K562 (cell line): ENCODE measurements at regions not wholly inside any gene's neighbourhood (a gene's known extent, or its start where the extent isn't known, plus 50 kb on each side); places are given as distances from the start of the nearest gene placed in this dataset.

Experiments used
- ARNT ChIP-seq, 2 experiments: fragments of 450-650 bp; IDR thresholded peaks; 2 replicates each; pipeline ENCODE4 v1.6.1; 2016; ENCODE audit warnings: mild to moderate bottlenecking in 1 of 2
- ETS1 ChIP-seq: conservative IDR thresholded peaks from 2 replicates; pipeline ENCODE4 v1.6.1; 2011; ENCODE audit warnings: low read depth, mild to moderate bottlenecking, low read length; ENCODE audit not compliant: control insufficient read depth
- HNRNPL ChIP-seq: fragments of 200-400 bp; formaldehyde crosslinking; IDR thresholded peaks from 2 replicates; pipeline ENCODE4 v1.6.1; 2017; ENCODE audit warnings: low read depth, mild to moderate bottlenecking, low read length
- KAT2B ChIP-seq: IDR thresholded peaks from one replicate; pipeline ENCODE4 v1.6.1; 2012; ENCODE audit warnings: low read depth, mild to moderate bottlenecking, control low read depth, inconsistent platforms, low read length, moderate library complexity
- NFXL1 ChIP-seq: fragments of 450-650 bp; formaldehyde crosslinking; IDR thresholded peaks from 2 replicates; pipeline ENCODE4 v1.4.0; 2021; ENCODE audit warnings: mild to moderate bottlenecking
- TEAD4 ChIP-seq, 2 experiments: sonication (generic) in 1 of 2; formaldehyde crosslinking in 1 of 2; IDR thresholded peaks; 2 replicates each; pipeline versions ENCODE4 v1.6.1 to v1.8.0; 2012 to 2022; ENCODE audit warnings: borderline replicate concordance in 1 of 2, inconsistent platforms in 1 of 2, low read length in 1 of 2, mild to moderate bottlenecking in 1 of 2, missing genetic modification reagents in 1 of 2
- U2AF2 ChIP-seq: fragments of 200-400 bp; formaldehyde crosslinking; optimal IDR thresholded peaks from 2 replicates; pipeline ENCODE3; 2017; ENCODE audit warnings: low read depth, mild to moderate bottlenecking, low read length
- ZBTB26 ChIP-seq: fragments of 450-650 bp; formaldehyde crosslinking; IDR thresholded peaks from 2 replicates; pipeline ENCODE4 v1.4.0; 2022; ENCODE audit warnings: missing genetic modification characterization

DNA sequence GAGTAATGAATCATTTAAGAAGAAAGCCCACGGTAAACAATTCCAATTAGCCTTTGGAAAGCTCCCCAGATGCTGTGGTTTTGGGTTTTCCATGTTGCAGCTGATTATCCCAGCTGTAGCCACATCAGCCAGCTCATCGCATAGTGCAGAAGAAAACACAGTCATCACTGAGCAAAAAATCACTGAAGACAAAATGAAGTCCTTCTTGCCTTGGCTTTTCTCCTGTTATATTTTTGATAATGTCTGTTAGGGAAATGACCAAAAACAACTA is 193.0 kb upstream of the C1QTNF7 start:
- no peak for TF ChIP-seq U2AF2
- no peak for TF ChIP-seq HNRNPL
- no peak for TF ChIP-seq ARNT (IDR thresholded peaks at IDR 0.05)
- no peak for TF ChIP-seq ETS1
- TF ChIP-seq ZBTB26 (CRISPR knock-in tag), result no peak
- TF ChIP-seq NFXL1, result no peak
- TF ChIP-seq KAT2B, result no peak
- no peak for TF ChIP-seq TEAD4 (IDR thresholded peaks at IDR 0.05; ENCODE audit: low read length)
- no peak for TF ChIP-seq TEAD4 (CRISPR knock-in tag; IDR thresholded peaks at IDR 0.05; ENCODE audit: borderline replicate concordance)
